NB4 (cell line): ENCODE measurements at regions not wholly inside any gene's neighbourhood (a gene's known extent, or its start where the extent isn't known, plus 50 kb on each side); places are given as distances from the start of the nearest gene placed in this dataset.

ENCODE experiments used
- DNase-seq: peaks from one replicate; pipeline ENCODE4 v3.0.0; 2010; ENCODE audit warnings: low read depth
- H3K4me3 ChIP-seq: one replicate; pipeline ENCODE4 v1.5.1; 2011; ENCODE audit warnings: mild to moderate bottlenecking, low read depth, low read length, moderate library complexity
- CTCF ChIP-seq: IDR thresholded peaks from one replicate; pipeline ENCODE4 v1.5.1; 2012; ENCODE audit warnings: low read depth, low read length
- MAX ChIP-seq: IDR thresholded peaks from 2 replicates; pipeline ENCODE4 v1.6.1; 2011; ENCODE audit warnings: low read depth, low read length
- MYC ChIP-seq: IDR thresholded peaks from 2 replicates; pipeline ENCODE4 v1.6.1; 2011; ENCODE audit warnings: low read depth, low read length
- POLR2A ChIP-seq: IDR thresholded peaks from 2 replicates; pipeline ENCODE4 v1.6.1; 2011; ENCODE audit warnings: mild to moderate bottlenecking; ENCODE audit not compliant: insufficient read length; ENCODE audit errors: extremely low read depth

GRCh38 chr12:28601570-28602058 is 411.4 kb downstream of the CCDC91 start:
- H3K4me3 ChIP-seq: no peak overlapping the region
- no peak for DNase-seq
- TF ChIP-seq POLR2A (no peak), CTCF (no peak), MAX (no peak), MYC (no peak)

- TF ChIP-seq MYC (no peak), MAX (no peak), CTCF (no peak), POLR2A (no peak)
- no peak overlapping the region for H3K4me3 ChIP-seq
- DNase-seq: no peak
Measured at GRCh38 chr12:28602786-28603185, 412.5 kb downstream of the CCDC91 start.

GRCh38 chr12:28603239-28603638 is 413.0 kb downstream of the CCDC91 start:
- no peak overlapping the region for H3K4me3 ChIP-seq
- peak; percentile 59 for DNase-seq
- no peak for TF ChIP-seq MYC
- no peak for TF ChIP-seq CTCF
- TF ChIP-seq POLR2A: no peak
- TF ChIP-seq MAX: peak; percentile 36; the same call in 1 of the 2 replicates

GRCh38 chr12:28603801-28604200 is 413.5 kb downstream of the CCDC91 start:
- no peak for TF ChIP-seq MYC
- no peak for TF ChIP-seq POLR2A
- TF ChIP-seq MAX: no peak
- no peak for TF ChIP-seq CTCF
- H3K4me3 ChIP-seq: no peak overlapping the region
- DNase-seq: no peak

- TF ChIP-seq POLR2A (no peak), MAX (no peak), CTCF (no peak), MYC (no peak)
Measured at GRCh38 chr12:28604240-28604639, 414.0 kb downstream of the CCDC91 start.

More at GRCh38 chr12:28604240-28604639, 414.0 kb downstream of the CCDC91 start:
- no peak for DNase-seq
- no peak overlapping the region for H3K4me3 ChIP-seq
